NCI-H1105 treated with DMSO at 0.1 percent for 48 hours (cell line): ENCODE measurements at regions not wholly inside any gene's neighbourhood (a gene's known extent, or its start where the extent isn't known, plus 50 kb on each side); places are given as distances from the start of the nearest gene placed in this dataset.

ENCODE experiments used
- DNase-seq: peaks from one replicate; lab custom pipeline; 2025; lab: John Stamatoyannopoulos, UW

DNA sequence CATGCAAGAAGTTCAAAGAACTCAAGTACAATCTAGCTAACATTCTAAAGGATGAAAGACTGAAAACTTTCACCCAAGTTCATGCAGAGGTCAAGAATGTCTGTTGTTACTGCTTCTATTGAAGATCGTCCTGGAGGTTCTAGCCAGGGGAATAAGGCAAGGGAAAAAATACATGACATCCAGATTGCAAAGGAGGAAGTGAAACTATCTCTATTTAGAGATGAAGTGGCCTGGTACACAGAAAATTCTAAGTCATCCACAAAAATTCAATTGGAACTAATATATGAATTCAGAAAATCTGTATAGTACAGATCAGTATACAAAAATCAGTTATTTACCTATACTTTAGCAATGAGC lies 693.0 kb downstream of the NR2F2 start:
- DNase-seq = no peak

DNA sequence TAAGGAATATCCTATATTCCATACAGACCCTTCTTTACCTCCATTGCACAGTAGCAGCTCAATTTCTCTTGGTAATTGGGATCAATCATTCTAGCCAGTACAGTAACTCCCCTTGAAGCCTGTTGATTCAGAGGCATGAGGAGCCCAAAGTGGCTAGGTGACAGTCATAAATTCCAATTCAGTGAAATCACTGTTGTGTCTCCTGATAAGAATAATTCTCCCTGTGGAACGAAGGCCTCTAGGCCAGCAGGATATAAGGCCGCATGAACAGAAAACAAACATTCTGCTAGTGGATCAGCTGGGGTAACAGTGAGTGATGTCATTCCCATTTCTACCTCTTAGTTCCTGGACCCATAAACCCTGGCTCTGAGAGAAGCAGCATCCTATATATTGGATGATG lies 696.3 kb downstream of the NR2F2 start:
- DNase-seq = no peak

DNA sequence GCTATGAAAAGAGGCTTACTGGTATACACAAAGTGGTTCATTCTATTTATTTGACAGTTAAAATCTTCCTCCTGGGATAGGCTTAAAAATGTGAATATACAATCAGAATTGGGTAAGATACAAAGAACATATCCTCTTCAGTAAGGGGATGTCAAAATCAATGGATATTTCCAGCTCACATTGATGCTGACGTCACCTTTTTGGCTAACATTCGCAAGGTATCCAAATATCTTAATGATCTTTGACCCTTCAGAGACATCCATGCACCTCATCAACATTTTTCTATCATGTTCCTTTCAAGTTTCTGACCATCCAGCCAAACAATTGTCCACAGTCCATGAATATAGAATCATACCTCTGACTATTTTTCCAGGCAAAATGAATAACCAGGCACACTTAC lies 697.3 kb downstream of the NR2F2 start:
- DNase-seq = no peak

DNA sequence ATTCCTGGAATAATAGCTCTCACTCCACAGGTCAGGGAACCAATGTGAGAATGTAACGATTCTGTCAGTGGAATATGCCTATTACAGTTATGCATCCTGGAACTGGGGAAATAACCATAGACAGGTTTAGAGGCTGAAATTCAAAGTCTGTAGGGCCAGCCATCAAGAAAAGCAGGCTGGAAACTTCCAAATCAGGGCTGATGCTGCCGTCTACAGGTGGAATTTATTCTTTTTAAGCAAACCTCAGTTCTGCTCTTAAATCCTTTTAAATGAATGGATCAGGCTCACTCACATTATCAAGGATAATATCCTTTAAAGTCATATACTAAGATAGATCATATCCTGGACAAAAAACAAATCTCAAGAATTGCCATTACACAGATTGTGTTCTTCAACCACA lies 699.8 kb downstream of the NR2F2 start:
- no peak for DNase-seq

DNA sequence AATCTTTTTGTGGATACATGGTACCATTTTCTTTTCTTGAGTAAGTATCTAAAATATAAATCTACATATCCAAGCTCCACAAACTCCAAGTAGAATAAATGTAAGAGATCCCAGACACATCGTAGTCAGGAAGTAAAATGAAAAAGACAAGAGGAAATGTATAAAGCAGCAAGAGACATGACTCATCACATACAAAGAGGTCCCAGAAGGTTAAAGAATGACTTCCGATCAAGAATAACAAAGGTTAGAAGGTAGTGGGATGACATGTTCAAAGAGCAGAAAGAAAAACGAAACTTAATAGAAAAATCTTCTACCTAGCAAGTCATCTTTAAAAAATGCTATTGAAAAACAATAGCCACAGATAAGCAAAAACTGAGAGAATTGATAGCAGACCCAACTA lies 705.8 kb downstream of the NR2F2 start:
- no peak for DNase-seq

DNA sequence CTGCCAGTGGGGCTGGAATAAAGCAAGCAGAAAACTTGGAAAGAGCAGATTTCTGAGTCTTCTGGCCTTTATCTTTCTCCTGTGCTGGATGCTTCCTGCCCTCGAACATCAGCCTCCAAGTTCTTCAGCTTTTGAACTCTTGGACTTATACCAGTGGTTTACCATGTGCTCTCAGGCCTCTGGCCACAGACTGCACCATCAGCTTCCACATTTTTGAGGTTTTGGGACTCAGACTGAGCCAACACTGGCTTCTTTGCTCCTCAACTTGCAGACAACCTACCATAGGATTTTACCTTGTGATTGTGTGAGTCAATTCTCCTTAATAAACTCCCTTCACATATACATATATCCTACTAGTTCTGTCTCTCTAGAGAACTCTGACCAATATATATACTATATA lies 706.6 kb downstream of the NR2F2 start:
- no peak for DNase-seq

DNA sequence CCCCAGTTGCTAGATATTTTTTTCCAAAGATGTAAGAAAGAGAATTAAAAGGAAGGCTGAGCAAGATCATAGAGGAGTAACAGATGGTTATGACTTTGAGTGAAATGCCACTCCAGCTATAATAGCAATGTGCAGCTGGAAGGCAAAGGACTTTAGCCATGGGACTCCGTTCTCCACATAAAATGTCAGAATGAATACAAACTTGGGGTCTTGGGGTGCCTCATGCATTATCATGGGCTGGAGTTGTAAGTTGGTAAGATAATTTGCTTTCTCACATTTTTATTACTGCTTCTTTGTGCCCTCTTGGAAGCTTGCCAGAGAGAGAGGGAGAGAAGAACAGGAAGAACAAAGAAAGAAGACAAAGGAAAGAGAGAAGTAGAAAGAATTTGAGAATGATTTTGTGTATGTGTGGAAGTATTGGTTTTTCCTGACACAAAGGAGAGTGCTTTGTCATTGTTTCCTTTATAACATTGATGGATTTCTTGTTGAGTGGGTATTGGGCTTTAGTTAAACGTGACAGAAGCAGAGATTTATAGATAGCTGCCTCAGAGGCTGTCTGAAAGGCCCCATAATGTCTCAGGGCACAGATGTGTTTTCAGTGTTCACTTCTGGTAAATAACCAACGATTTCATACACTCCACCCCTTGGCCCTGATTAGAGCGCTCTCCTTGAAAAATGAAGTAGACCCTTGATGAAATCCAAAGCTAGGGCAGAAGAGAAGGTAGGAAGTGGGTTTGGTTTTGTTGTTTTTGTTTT lies 715.3 kb downstream of the NR2F2 start:
- DNase-seq = no peak

DNA sequence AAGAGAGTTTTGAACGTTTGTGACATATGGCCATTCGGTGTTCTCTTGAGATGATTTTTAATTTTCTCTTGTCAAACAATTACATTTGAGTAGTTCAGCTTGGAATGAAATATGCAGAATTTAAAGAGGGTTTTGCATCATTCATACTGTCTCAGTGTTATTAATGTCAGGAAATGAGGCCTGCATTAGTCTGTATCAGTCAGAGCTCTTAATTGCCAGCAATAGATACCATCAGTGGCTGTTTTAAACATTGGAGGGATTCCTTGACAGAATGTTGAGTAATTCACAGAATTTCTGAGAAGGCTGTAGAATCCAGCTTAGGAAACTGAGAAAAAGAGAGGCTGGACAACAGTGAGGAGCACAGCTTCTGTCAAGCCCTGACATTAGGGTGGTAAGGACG lies 722.0 kb downstream of the NR2F2 start:
- no peak for DNase-seq

DNA sequence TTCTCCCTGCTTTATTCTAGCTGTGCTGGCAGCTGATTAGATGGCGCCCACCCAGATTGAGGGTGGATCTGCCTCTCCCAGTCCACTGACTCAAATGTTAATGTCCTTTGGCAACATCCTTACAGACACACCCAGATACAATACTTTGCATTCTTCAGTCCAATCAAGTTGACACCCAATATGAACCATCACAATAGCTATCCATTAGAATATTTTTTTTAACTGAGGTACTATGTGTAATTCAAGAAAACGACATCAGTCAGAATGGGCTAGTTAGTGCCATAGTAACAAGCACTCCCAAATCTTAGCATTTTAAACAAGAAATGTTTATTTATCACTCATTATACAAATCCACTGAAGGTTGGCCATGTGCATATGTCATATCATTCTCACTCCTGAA lies 723.1 kb downstream of the NR2F2 start:
- no peak for DNase-seq

DNA sequence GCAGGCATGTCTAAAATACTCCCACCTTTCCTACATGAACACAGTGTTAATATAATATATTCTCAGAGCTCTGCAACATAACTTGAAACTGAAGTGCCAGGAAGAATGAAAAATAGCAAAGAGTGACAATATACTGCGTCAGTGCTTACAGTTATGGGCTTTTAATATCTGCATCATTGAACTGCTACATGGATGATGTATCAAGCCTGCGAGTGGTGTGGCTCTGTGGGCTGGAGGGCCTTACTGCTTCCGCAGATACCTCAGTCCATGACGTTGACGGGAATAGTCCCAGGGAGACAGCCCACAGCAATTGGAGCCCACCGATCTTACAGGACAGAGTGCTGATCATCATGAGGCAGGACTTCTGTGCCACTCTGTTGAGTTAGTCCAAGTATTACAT lies 727.0 kb downstream of the NR2F2 start:
- DNase-seq = no peak

DNA sequence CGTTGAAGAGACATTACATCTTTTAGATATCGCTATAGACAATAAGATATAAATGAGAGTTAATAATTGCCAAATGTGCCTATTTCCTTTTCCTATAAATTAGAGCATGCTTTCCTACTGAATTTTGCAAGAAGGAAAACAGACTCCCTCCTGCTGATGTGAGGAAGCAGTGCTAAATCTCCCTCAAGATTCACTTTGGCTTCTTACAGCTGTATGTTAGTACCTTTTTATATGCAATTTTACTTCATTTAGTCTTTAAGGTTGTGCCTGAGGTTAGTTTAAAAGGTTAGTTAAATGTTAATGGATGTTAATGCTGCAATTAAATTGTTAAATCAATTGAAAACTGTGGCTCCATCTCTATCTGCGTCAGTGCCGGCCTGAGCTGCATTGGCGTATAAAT lies 728.8 kb downstream of the NR2F2 start:
- no peak for DNase-seq

DNA sequence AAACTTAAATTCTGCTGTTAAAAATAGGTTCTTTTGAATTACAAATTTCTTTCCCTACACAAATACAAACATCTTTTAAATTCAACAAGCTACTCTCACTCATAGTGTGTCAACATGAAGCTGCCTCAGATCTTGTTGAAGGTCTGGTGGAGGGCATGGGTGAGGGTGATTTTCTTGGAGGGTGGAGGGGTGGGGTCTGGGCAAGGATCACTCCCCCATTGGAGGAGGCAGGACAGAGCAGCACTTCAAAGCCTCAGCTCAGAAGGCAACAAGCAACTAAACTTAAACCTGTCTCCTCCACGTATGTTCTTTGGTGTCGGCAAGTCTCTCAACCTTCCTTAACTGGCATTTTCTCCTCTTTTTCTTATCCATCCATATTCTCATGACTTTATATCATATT lies 730.9 kb downstream of the NR2F2 start:
- DNase-seq = no peak

DNA sequence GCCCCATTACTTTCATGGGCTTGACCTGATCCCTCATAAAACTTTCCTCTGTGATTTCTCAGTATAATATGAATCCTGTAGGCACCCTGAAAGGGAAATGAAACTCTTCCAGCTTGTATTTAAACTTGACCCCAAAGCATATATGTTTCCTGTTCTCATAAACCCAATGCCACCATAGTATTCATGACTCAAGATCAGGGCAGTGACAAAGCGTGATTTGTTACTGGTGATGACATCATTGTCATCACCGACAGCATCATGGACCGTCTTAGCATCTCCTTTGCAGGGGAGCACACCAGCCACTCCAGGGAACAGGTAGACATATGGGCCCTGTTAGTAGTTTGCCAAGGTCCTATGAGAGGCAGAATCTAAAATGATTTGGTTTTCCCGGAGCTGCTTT lies 741.2 kb downstream of the NR2F2 start:
- DNase-seq = no peak

DNA sequence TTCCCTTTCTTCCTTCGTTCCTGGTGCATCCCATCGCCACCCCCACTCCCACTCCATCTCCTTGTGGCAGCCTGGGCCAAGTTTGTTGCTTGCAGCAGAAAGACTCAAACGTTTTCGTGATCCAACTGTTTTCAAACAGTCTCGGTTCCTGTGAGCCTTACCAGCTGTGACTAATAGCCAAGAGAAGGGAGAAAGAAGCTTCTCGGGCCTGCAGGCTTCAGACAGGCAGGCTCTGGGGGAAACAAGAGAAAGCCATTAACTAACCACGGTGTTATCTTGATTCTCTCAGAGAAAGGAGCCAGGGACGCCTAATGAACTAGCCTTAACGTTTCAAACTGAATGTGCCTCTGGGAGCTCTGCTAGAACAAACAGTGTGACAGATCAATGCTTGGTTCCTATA lies 742.0 kb downstream of the NR2F2 start:
- no peak for DNase-seq

DNA sequence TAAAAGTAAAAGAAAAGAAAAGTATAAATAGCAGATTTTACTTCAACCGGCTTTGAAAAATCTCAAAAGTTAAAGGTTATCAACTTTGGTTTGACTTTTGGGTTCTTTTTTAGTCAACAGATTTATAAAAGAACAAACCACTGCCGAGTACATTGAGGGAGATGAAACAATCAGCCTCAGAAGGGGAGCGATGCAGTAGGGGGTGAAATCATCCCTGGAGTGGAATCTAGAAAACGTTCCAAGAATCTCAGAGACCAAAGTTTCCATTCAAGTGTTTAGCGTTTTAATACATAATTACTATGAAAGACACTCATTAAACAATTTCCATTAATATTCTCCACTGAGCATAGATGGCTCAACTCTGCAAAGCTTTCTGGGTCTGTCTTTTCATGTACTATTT lies 745.5 kb downstream of the NR2F2 start:
- DNase-seq = no peak

DNA sequence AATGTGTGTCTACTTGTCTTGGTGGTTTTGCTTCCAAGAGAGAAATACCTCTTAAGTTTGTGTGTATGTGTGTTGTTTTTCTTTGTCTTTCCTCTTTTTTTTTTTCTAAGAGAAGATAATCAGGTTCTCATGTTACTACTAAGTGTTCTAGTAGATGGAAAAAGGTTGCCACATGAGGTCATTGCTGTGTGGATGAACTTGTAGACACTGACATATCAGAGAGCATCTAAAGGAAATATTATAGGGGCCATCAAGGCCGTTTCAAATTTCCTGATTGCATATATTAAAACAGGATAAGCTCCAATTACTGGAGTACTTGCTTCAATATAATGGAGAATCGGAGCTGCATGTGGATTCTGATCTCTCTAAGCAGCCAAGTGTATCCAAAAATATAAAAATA lies 747.5 kb downstream of the NR2F2 start:
- no peak for DNase-seq

DNA sequence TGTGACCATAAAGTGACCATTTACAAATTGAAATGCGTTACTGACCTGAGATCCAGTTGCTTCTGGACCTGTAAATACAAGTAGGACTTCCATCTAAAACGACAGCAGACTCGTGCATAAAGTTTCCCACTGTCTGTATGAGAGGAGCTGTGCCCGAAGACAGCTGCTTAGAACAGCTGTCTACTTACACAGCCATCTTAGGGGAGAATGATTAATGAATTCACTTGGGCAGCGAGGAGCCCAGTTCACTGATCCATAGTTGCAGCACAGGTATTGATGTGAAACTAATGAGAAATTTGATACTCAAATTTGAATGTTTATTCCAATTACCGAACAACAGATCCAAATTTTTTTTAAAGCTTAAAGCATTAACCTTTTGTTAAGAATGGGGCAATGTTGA lies 748.1 kb downstream of the NR2F2 start:
- no peak for DNase-seq

DNA sequence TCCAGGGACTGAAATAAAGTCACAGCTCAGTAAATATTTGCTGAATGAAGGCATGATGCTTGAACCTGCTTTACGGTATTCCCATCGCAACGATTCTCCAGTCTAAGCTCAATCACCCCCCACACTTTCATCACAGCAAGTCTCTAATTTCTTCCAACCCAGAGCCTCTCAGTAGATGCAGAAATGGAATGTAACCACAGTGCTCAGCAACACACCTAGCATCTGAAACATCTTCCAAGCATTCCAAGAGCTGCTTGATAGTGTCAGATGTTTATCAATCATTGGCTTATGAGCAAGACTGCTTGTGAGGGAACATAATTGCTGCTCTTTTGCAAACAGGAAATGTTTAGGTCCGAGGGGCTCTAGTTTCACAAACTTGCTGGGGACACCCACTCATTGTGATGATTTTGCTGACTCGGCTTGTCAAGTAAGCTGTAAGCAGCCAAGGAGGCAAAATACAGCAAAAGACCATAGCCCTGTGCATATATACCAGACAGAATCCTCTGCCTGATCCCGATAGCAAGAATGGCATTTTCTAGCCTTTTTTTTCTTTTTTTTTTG lies 751.2 kb downstream of the NR2F2 start:
- no peak for DNase-seq

DNA sequence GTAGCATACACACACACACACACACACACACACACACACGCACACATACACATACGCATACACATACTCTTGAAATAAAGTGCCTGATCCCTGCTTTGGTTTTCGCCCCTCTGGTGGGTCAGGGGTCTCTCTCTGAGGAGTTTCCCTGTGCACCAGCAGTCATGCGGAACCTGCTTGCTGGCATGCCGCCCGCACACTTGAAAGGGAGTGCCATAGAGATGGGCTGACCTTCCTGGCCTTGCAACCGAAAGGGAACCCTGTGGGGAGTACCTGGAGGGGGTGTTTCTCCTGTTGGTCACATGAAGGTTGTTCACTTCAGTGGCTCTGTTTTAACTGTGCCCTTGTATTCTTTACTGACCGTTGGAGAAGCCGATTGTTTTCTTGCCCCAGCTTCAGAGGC lies 752.3 kb downstream of the NR2F2 start:
- DNase-seq = no peak

DNA sequence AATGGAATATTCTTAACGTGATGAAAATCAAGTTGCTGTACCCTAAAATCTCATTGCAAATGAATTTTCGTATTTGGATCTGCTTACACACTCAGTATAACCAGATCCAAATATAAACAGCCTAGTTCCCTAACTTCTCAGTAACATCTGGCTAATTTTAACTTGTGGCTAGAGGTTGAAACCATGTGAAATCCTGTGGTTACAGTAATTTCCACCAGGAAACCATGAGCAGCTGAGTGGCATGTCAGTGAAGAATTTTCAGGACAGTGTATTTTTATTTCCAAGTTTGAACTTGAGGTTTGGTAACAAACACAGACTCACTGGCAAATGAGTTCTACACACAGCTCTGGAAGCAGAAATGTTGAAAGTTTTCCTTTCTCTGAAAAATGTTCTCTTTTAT lies 754.1 kb downstream of the NR2F2 start:
- no peak for DNase-seq

DNA sequence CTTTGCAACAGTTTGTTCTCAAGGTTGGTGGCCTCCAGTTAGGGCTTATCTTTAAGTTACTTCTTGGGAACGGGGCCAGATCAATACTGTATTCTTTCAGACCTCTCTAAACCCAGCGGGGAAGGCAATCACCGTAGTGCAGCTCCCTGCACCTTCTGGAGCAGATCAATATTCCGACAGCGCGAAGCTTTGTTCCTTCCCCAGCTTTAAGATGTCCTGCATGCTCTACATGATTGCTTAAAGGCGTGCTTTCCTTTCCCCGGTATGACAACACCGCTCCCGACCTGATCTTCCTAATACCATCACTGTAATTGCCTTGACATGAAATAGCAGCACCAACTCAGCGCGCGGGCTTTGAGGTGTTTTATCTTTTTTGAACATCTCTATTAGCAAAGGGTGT lies 755.2 kb downstream of the NR2F2 start:
- DNase-seq = no peak

DNA sequence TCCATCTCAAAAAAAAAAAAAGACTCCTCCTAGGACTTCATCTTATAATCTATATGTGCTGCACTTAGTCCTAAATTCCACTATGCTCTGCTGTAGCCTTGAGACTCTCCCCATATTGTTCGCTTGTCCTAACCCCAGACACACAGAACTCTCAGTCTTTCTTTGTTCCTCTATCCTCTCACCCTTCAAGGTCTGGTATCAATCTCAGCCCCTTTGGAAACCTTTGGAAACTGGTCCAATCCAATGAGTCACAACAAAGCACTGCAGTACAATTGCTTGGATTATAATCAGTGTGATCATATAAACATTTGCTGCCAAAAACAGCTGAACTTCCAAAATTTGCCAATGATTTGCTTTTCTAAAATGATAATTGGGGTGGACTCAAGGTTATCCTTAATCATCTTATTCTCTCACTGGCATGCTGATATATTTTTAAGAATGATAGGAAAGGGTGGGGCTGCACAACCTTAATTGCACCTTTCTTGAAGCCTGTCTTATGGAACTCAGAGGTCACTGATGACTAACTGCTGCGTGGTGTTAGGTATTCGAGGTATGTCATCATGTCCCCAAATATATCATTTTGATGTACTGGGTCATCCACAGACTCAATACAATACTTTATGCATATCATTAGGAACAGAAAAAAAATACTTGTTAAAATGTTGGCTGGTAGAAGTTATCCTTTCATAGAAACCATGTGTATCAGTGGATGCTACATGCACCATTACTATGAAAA lies 756.7 kb downstream of the NR2F2 start:
- DNase-seq = no peak

DNA sequence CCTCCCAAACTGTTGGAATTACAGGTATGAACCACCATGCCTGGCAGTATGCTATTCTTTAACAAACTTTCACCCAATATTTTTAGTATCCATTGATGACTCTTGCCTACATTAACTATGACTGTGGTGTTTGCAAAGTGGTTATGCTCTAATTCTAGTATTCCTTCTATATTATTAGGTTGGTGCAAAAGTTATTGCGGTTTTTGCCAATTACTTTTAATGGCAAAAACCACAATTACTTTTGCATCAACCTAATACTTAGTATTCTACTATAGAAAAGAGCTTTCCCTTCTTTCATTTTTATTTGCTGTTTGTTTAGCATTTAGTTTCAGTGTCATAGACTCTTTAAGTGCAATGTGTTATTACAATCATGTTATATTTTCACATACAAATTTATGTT lies 760.6 kb downstream of the NR2F2 start:
- no peak for DNase-seq

DNA sequence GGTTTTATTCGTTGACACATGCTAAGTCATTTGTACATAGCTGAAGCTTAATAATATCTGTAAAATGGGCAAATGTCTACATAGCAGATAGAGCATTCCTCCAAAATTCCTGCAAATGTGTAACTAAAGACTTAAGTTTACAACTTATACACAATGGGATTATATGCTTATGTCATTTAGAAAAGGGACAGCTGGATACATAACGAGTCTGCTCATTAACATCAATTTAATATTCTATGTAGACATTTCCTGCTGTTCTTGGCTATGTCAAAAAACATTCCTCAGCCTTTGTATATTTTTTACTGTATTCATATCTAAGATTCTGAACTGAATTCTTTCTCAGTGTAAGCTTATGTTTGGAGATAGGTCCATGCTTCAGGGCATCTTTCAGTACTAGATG lies 762.2 kb downstream of the NR2F2 start:
- DNase-seq = no peak
